Mesothelial cell of epicardium (in vitro differentiated cells): ENCODE measurements at regions not wholly inside any gene's neighbourhood (a gene's known extent, or its start where the extent isn't known, plus 50 kb on each side); places are given as distances from the start of the nearest gene placed in this dataset.
A peak's percentile ranks its signal among the peaks of the same experiment; 100 is the strongest.
"Not testable (repeated sequence)": the region's sequence is repeated elsewhere in the genome, so short reads cannot be mapped to it uniquely, and the experiment has no call there.

Source experiments
- DNase-seq, 2 experiments: peaks; one replicate each; pipeline ENCODE4 v3.0.0; 2021; ENCODE audit warnings: low spot score in 2 of 2; ENCODE audit not compliant: unreplicated experiment in 2 of 2
- H3K27ac Mint-ChIP-seq: 2 replicates; pipeline ENCODE4 v1.8.0; 2021; ENCODE audit warnings: mixed read lengths
- H3K27me3 Mint-ChIP-seq: 2 replicates; pipeline ENCODE4 v1.8.0; 2021; ENCODE audit warnings: low read depth, mixed read lengths
- H3K36me3 Mint-ChIP-seq: 2 replicates; pipeline ENCODE4 v1.8.0; 2021; ENCODE audit warnings: mixed read lengths
- H3K4me1 Mint-ChIP-seq: 2 replicates; pipeline ENCODE4 v1.8.0; 2021; ENCODE audit warnings: mixed read lengths
- H3K4me3 Mint-ChIP-seq: 2 replicates; pipeline ENCODE4 v1.8.0; 2021; ENCODE audit warnings: mild to moderate bottlenecking, moderate library complexity, mixed read lengths
- H3K9me3 Mint-ChIP-seq: 2 replicates; pipeline ENCODE4 v1.8.0; 2021; ENCODE audit warnings: mixed read lengths

- DNase-seq, H3K27ac Mint-ChIP-seq, H3K4me3 Mint-ChIP-seq, H3K36me3 Mint-ChIP-seq, H3K4me1 Mint-ChIP-seq, H3K9me3 Mint-ChIP-seq, H3K27me3 Mint-ChIP-seq: not testable (repeated sequence)
These were observed 51.0 kb downstream of the NPIPB11 start for GRCh38 chr16:29355339-29356059.

GRCh38 chr16:29354449-29354848 lies 52.1 kb downstream of the NPIPB11 start:
- not testable (repeated sequence) for H3K27me3 Mint-ChIP-seq, H3K36me3 Mint-ChIP-seq, H3K9me3 Mint-ChIP-seq, H3K27ac Mint-ChIP-seq, H3K4me3 Mint-ChIP-seq, H3K4me1 Mint-ChIP-seq, DNase-seq

GRCh38 chr16:29352617-29352999 lies 53.9 kb downstream of the NPIPB11 start:
- not testable (repeated sequence) for H3K27ac Mint-ChIP-seq, H3K4me3 Mint-ChIP-seq, H3K27me3 Mint-ChIP-seq, H3K36me3 Mint-ChIP-seq, H3K4me1 Mint-ChIP-seq, DNase-seq, H3K9me3 Mint-ChIP-seq

- H3K27me3 Mint-ChIP-seq, H3K9me3 Mint-ChIP-seq, DNase-seq, H3K36me3 Mint-ChIP-seq, H3K4me1 Mint-ChIP-seq, H3K4me3 Mint-ChIP-seq, H3K27ac Mint-ChIP-seq: not testable (repeated sequence)
These were observed 54.4 kb downstream of the NPIPB11 start for GRCh38 chr16:29351970-29352616.

DNA sequence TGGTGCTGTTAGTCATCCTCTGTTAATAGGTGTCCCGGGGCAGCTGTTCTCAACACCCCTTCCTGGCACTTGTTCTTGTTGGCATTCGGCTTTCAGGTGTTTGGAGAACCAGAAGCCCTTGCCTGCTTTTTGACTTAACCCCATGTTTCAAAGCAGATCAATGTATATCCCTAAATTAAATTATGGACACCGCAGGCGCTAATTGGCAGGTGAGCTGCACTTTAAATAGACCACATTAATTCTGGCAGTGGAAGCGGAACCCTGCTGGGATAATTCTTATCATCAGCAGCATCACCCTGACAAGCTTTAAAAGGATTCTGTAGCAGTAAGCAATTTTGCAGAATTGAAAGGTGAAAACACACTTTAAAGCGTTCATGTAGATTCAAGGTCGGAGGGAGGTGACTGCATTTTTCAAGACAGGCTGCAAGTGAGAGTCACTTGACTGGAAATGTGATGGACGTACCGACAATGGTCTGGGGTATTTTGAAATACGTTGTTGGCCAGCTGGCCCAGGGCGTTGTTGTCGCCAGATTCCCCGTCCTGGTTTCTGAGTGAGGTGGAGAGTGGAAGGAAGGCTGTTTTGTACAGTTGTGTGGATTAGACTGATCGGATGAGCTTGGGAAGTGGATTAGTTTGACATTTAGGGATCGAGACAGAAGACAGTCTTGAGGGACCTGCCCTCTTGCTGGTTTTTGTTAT lies 55.1 kb downstream of the NPIPB11 start:
- H3K4me1 Mint-ChIP-seq, H3K4me3 Mint-ChIP-seq, H3K27ac Mint-ChIP-seq, H3K9me3 Mint-ChIP-seq, H3K27me3 Mint-ChIP-seq, DNase-seq, H3K36me3 Mint-ChIP-seq: not testable (repeated sequence)

DNA sequence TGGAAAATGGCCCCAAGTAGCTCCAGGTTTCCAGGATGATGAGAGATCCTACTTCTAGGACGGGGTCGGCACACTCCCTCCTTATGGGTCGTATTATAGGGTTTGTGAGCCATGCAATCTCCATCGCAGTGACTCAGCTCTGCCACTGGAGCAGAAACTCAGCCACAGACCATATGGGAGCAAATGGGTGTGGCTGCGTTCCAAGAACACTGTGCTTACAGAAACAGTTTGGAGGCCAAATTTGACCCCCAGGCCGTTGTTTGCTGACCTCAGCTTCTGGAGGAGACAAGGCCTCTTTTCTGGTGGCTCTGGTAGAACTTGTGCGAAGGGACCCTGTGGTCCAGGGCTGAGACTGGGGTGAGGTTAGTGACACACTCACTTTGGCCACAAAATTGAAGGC lies 56.5 kb downstream of the NPIPB11 start:
- H3K36me3 Mint-ChIP-seq, DNase-seq, H3K4me3 Mint-ChIP-seq, H3K9me3 Mint-ChIP-seq, H3K27me3 Mint-ChIP-seq, H3K4me1 Mint-ChIP-seq: not testable (repeated sequence)
- H3K27ac Mint-ChIP-seq = peak overlapping the region; percentile 43

- H3K27me3 Mint-ChIP-seq, H3K27ac Mint-ChIP-seq, DNase-seq, H3K9me3 Mint-ChIP-seq, H3K36me3 Mint-ChIP-seq, H3K4me3 Mint-ChIP-seq, H3K4me1 Mint-ChIP-seq: not testable (repeated sequence)
These were observed 57.8 kb downstream of the NPIPB11 start for GRCh38 chr16:29348748-29349147.

DNA sequence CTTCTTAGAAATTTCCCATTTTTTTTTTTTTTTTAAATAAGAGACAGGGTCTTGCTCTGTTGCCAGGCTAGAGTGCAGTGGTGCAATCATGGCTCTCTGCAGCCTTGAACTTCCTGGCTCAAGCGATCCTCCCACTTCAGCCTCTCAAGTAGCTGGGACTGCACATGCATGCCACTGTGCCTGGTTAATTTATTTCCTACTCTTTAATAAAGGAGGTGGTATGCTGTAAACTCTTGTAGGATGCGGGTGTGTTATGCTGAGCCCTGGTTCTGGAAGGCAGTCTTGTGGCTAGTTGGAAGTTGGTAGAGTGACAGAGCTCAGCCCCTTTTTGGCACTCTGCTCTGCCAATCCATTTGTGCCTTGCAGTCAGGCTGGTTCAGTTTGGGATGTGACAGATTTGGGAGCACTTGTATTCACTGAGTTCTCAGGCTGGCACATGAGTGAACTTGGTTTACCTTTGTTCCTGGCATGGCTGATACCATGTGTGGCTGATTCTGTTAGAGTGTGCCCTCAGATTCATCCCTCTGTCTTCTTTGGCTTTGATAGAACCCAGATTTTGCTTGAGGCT lies 58.3 kb downstream of the NPIPB11 start:
- H3K36me3 Mint-ChIP-seq, DNase-seq, H3K27me3 Mint-ChIP-seq, H3K4me1 Mint-ChIP-seq, H3K9me3 Mint-ChIP-seq, H3K4me3 Mint-ChIP-seq: not testable (repeated sequence)
- peak overlapping the region; percentile 59 for H3K27ac Mint-ChIP-seq

- not testable (repeated sequence) for H3K36me3 Mint-ChIP-seq, H3K27me3 Mint-ChIP-seq, H3K27ac Mint-ChIP-seq, DNase-seq, H3K4me3 Mint-ChIP-seq, H3K4me1 Mint-ChIP-seq, H3K9me3 Mint-ChIP-seq
These were observed 59.5 kb downstream of the NPIPB11 start for GRCh38 chr16:29346796-29347580.

DNA sequence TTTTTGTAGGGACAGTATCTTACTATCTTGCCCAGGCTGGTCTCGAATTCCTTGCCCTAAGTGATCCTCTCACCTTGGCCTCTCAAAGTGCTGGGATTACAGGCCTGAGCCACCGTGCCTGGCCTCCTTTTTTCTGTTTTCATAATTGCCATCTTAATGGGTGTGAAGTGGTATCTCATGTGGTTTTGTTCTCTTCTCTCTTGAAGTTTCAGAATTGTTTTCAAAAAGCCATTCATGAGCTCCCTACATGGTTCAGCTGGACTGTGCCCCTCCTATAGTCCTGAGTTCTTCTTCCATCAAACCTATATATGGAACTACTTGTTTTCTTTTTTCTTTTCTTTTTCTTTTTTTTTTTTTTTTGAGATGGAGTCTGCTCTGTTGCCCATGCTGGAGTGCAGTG lies 60.3 kb downstream of the NPIPB11 start:
- DNase-seq, H3K4me3 Mint-ChIP-seq, H3K9me3 Mint-ChIP-seq, H3K4me1 Mint-ChIP-seq, H3K36me3 Mint-ChIP-seq, H3K27ac Mint-ChIP-seq, H3K27me3 Mint-ChIP-seq: not testable (repeated sequence)

GRCh38 chr16:29342937-29343336 lies 63.6 kb downstream of the NPIPB11 start:
- H3K4me1 Mint-ChIP-seq, H3K9me3 Mint-ChIP-seq, H3K27ac Mint-ChIP-seq, DNase-seq, H3K27me3 Mint-ChIP-seq, H3K4me3 Mint-ChIP-seq, H3K36me3 Mint-ChIP-seq: not testable (repeated sequence)

DNA sequence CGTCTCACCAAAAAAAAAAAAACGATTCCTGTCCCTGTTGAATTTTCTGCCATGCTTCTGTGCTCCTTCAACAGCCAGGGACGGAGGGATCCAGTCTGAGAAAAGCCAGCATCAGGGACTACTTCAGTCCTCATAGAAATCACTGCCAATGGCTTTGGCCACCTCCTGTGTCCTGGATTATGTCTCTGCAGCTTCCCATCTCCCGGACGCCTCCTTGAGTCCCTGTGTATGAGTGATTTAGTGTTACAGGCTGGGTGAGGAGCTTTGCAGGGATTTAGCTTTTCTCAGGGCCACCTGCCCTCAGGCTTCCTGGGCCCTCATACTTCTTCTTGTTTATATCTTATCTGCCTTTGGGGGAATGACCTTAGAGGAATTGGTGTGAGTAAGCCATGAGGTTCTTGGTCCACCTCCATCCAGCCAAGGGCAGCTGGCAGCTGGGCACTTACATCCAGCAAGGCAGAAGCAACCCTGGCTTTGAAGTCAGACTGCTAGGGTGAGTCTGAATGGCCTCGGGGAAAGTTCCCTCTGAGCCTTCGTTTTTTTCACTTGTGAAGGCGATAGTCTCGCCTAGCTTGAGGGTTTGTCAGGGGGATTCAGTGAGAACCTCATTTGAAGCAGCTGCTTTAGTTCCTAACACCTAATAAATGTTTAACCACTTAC lies 65.6 kb downstream of the NPIPB11 start:
- not testable (repeated sequence) for H3K27ac Mint-ChIP-seq, H3K9me3 Mint-ChIP-seq, H3K4me3 Mint-ChIP-seq, H3K36me3 Mint-ChIP-seq, H3K27me3 Mint-ChIP-seq, H3K4me1 Mint-ChIP-seq, DNase-seq

DNA sequence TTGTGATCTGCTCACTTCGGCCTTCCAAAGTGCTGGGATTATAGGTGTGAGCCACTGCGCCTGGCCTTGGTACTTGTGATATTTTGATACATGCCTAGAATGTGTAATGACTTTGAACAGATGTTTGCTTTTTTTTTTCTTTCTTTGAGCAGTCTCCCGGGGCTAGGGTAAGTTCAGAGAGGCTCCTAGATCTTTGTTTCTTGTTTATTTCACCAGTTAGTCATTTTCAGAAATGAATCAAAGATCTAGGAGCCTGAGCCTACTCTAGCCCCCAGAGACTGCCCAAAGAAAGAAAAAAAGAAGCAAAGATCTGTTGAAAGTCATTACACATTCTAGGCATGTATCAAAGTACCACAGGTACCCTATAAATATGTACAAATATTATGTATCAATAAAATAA lies 66.3 kb downstream of the NPIPB11 start:
- peak overlapping the region; percentile 25 for H3K27ac Mint-ChIP-seq
- H3K4me1 Mint-ChIP-seq, H3K27me3 Mint-ChIP-seq, DNase-seq, H3K4me3 Mint-ChIP-seq, H3K36me3 Mint-ChIP-seq, H3K9me3 Mint-ChIP-seq: not testable (repeated sequence)
